HL-60 (cell line): ENCODE measurements at regions not wholly inside any gene's neighbourhood (a gene's known extent, or its start where the extent isn't known, plus 50 kb on each side); places are given as distances from the start of the nearest gene placed in this dataset.

Experiments
- DNase-seq, 2 experiments: peaks; one replicate each; pipeline ENCODE4 v3.0.0-alpha.2; 2010 to 2020; ENCODE audit warnings: low read depth in 1 of 2, low spot score in 1 of 2
- H3K27ac ChIP-seq: fragments of 250-450 bp; sonication (Bioruptor Pico); replicated peaks from 2 replicates; pipeline ENCODE4 v1.5.1; 2020; ENCODE audit warnings: mild to moderate bottlenecking, moderate library complexity
- H3K27me3 ChIP-seq: fragments of 250-450 bp; sonication (Bioruptor Pico); 2 replicates; pipeline ENCODE4 v1.5.1; 2021; ENCODE audit warnings: mild to moderate bottlenecking, moderate library complexity; ENCODE audit not compliant: insufficient read depth, poor library complexity, severe bottlenecking
- H3K4me3 ChIP-seq: replicated peaks from 2 replicates; pipeline ENCODE4 v1.5.1; 2011; ENCODE audit warnings: mild to moderate bottlenecking, control low read depth, low read length; ENCODE audit not compliant: insufficient read depth
- CTCF ChIP-seq: IDR thresholded peaks from one replicate; pipeline ENCODE4 v1.5.1; 2011; ENCODE audit warnings: low read length, control low read depth, inconsistent platforms; ENCODE audit not compliant: insufficient read depth
- GABPA ChIP-seq: IDR thresholded peaks from 2 replicates; pipeline ENCODE4 v1.6.1; 2012; ENCODE audit warnings: low read depth
- POLR2AphosphoS5 ChIP-seq: IDR thresholded peaks from 2 replicates; pipeline ENCODE4 v1.6.1; 2012; ENCODE audit warnings: low read depth
- SPI1 ChIP-seq: IDR thresholded peaks from 2 replicates; pipeline ENCODE4 v1.6.1; 2012; ENCODE audit warnings: low read depth, mild to moderate bottlenecking, borderline replicate concordance
- TF ChIP-seq, protein P1 (sequence below): IDR thresholded peaks from 2 replicates; pipeline ENCODE4 v1.6.1; 2012; ENCODE audit warnings: low read depth; ENCODE audit not compliant: insufficient replicate concordance

- TF ChIP-seq POLR2AphosphoS5 (no peak), CTCF (no peak), SPI1 (no peak)
- TF ChIP-seq, protein P1, sequence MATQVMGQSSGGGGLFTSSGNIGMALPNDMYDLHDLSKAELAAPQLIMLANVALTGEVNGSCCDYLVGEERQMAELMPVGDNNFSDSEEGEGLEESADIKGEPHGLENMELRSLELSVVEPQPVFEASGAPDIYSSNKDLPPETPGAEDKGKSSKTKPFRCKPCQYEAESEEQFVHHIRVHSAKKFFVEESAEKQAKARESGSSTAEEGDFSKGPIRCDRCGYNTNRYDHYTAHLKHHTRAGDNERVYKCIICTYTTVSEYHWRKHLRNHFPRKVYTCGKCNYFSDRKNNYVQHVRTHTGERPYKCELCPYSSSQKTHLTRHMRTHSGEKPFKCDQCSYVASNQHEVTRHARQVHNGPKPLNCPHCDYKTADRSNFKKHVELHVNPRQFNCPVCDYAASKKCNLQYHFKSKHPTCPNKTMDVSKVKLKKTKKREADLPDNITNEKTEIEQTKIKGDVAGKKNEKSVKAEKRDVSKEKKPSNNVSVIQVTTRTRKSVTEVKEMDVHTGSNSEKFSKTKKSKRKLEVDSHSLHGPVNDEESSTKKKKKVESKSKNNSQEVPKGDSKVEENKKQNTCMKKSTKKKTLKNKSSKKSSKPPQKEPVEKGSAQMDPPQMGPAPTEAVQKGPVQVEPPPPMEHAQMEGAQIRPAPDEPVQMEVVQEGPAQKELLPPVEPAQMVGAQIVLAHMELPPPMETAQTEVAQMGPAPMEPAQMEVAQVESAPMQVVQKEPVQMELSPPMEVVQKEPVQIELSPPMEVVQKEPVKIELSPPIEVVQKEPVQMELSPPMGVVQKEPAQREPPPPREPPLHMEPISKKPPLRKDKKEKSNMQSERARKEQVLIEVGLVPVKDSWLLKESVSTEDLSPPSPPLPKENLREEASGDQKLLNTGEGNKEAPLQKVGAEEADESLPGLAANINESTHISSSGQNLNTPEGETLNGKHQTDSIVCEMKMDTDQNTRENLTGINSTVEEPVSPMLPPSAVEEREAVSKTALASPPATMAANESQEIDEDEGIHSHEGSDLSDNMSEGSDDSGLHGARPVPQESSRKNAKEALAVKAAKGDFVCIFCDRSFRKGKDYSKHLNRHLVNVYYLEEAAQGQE, result no peak
- H3K4me3 ChIP-seq, result no peak overlapping the region
- DNase-seq, result no peak
- no peaks in the 10 kb centered on the region for H3K27me3 ChIP-seq
- no peak overlapping the region for H3K27ac ChIP-seq
Observed at GRCh38 chr5:84634256-84634655, 249.6 kb upstream of the EDIL3 start.

DNA sequence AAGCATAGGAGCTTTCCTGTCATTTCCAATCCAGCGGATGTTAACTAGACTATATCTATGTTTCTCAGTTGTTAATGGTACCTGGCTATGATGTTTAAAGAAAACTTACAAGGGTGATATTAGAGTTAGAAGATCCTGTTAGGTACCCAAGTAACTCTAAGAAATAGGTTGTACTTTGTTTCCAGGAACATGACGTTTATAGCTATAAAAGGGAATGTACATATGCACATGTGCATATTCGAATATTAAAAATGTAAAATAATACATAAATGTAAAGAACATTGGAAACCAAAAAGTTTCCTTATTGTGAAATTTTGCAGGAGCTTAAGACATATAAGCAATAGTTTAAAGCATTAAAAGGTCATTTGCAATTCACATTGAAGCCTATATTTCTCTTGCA, 247.7 kb upstream of the EDIL3 start:
- TF ChIP-seq POLR2AphosphoS5 (no peak), GABPA (no peak), SPI1 (no peak), CTCF (no peak)
- TF ChIP-seq, protein P1, result no peak
- no peak for DNase-seq
- Histone ChIP-seq H3K4me3 (no peak overlapping the region), H3K27me3 (no peaks in the 10 kb centered on the region), H3K27ac (no peak overlapping the region)

DNA sequence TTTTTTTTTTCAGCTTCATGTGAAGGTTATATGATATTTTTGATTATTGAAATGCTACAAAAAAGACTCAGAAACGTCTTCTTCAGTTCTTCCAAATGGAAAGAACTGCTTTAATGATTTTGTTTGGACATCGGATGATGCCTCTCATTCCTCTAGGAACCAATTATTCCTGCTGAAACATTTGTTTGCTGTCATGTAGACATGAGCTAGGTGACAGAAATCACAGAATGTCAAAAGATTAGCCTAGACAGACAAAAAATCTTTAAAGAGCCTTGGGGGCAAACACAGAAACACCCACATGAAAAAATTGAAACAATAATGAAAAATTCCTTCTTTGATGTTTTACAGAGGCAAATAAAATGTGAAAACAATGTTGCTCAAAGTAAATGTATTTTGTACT, 244.2 kb upstream of the EDIL3 start:
- H3K4me3 ChIP-seq, result no peak overlapping the region
- DNase-seq, result no peak

DNA sequence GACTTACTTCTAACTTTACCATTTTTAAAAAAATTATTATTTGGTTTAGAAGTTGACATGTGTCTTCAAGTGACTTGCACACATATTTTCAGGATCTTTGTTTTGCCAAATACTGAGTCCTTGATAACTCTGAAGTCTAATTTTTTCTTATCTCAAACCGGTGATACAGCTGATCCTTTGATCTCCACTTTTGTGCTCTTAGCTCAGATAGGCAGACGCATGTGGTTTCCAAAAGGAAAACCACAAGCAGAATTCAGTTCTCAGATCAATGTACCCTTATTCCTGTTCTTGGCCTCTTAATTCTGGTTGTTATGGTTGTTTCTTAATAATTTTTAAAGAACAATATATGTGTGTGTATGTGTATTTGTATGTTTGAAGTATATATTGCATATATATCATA, 238.3 kb upstream of the EDIL3 start:
- Histone ChIP-seq H3K27ac (no peak overlapping the region), H3K27me3 (no peaks in the 10 kb centered on the region), H3K4me3 (no peak overlapping the region)
- DNase-seq, result no peak
- TF ChIP-seq GABPA (no peak), SPI1 (no peak)

More for the DNA sequence above, 244.2 kb upstream of the EDIL3 start:
- Histone ChIP-seq H3K27ac (no peak overlapping the region), H3K27me3 (no peaks in the 10 kb centered on the region)
- TF ChIP-seq CTCF, result no peak

DNA sequence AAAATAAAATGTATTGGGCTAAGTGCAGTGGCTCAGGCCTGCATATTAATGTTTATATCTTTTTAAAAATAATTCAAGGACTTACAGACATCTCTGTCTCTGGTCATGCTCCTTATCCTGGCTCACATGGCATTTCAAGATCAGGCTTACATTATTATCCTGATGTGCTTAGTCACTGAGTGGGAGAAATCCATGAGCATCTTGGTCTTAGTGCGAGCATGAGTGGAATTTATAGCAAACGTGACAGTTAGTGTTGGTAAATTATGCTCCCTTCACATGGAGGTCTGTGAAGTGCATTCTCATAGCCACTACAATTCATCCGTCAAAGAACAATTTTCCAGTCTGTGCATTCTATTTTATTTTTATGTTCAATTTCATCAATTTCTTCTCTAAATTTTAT, 237.8 kb upstream of the EDIL3 start:
- TF ChIP-seq CTCF (no peak), GABPA (no peak), POLR2AphosphoS5 (no peak), SPI1 (no peak)
- TF ChIP-seq, protein P1, result no peak
- Histone ChIP-seq H3K4me3 (no peak overlapping the region), H3K27ac (no peak overlapping the region), H3K27me3 (no peaks in the 10 kb centered on the region)
- no peak for DNase-seq
